GM23338 (cell line): ENCODE measurements at regions not wholly inside any gene's neighbourhood (a gene's known extent, or its start where the extent isn't known, plus 50 kb on each side); places are given as distances from the start of the nearest gene placed in this dataset.

Experiments used
- ATAC-seq: fragments of 200-7000 bp; cut with Tn5 transposase; 3 replicates; pipeline ENCODE4 v1.9.1; 2020
- DNase-seq: peaks from one replicate; pipeline ENCODE4 v3.0.0-alpha.2; 2015; ENCODE audit warnings: low spot score
- H2AFZ ChIP-seq: fragments of 200-600 bp; sonication (generic); 2 replicates; pipeline ENCODE4 v1.8.0; 2016; ENCODE audit warnings: antibody characterized with exemption, mild to moderate bottlenecking, moderate library complexity
- H3F3A ChIP-seq: fragments of 200-600 bp; sonication (generic); replicated peaks from 2 replicates; pipeline ENCODE4 v1.8.0; 2017; ENCODE audit warnings: antibody characterized with exemption, mixed run types, low read depth
- H3K27ac ChIP-seq: fragments of 200-600 bp; sonication (generic); 2 replicates; pipeline ENCODE4 v1.6.1; 2016; ENCODE audit warnings: low read depth
- H3K27me3 ChIP-seq: fragments of 200-600 bp; sonication (generic); 2 replicates; pipeline ENCODE4 v1.8.0; 2016; ENCODE audit warnings: mild to moderate bottlenecking, mixed run types, moderate library complexity; ENCODE audit not compliant: insufficient read depth
- H3K36me3 ChIP-seq: fragments of 200-600 bp; sonication (generic); 2 replicates; pipeline ENCODE4 v1.8.0; 2016; ENCODE audit warnings: mild to moderate bottlenecking; ENCODE audit not compliant: insufficient read depth
- H3K4me1 ChIP-seq: fragments of 200-600 bp; sonication (generic); 2 replicates; pipeline ENCODE4 v1.8.0; 2016; ENCODE audit warnings: mild to moderate bottlenecking, moderate library complexity; ENCODE audit not compliant: insufficient read depth
- H3K4me2 ChIP-seq: fragments of 200-600 bp; sonication (generic); 2 replicates; pipeline ENCODE4 v1.7.1; 2017; ENCODE audit warnings: mixed run types
- H3K4me3 ChIP-seq: fragments of 200-600 bp; sonication (generic); 2 replicates; pipeline ENCODE4 v1.6.1; 2016; ENCODE audit warnings: mixed run types
- H3K79me2 ChIP-seq: fragments of 200-600 bp; sonication (generic); replicated peaks from 2 replicates; pipeline ENCODE4 v1.8.0; 2017; ENCODE audit warnings: mild to moderate bottlenecking; ENCODE audit not compliant: insufficient read depth
- H3K9me2 ChIP-seq: fragments of 200-600 bp; sonication (generic); 2 replicates; pipeline ENCODE4 v1.8.0; 2017; ENCODE audit not compliant: insufficient read depth
- H4K20me1 ChIP-seq: fragments of 200-600 bp; sonication (generic); replicated peaks from 2 replicates; pipeline ENCODE4 v1.8.0; 2017; ENCODE audit warnings: mild to moderate bottlenecking; ENCODE audit not compliant: insufficient read depth
- H3K27ac Mint-ChIP-seq: 2 replicates; pipeline ENCODE4 v1.8.0; 2020; ENCODE audit warnings: inconsistent platforms, mild to moderate bottlenecking, moderate library complexity, mixed read lengths
- H3K27me3 Mint-ChIP-seq: 3 replicates; pipeline ENCODE4 v1.8.0; 2022; ENCODE audit warnings: low read depth, mild to moderate bottlenecking, moderate library complexity, mixed read lengths, inconsistent platforms; ENCODE audit not compliant: insufficient read depth, poor library complexity
- H3K36me3 Mint-ChIP-seq: 3 replicates; pipeline ENCODE4 v1.8.0; 2021; ENCODE audit warnings: low read depth, mild to moderate bottlenecking, inconsistent platforms, moderate library complexity, mixed read lengths
- H3K4me1 Mint-ChIP-seq: 3 replicates; pipeline ENCODE4 v1.8.0; 2020; ENCODE audit warnings: mild to moderate bottlenecking, inconsistent platforms, mixed read lengths
- H3K4me3 Mint-ChIP-seq: 3 replicates; pipeline ENCODE4 v1.8.0; 2021; ENCODE audit warnings: moderate library complexity, mild to moderate bottlenecking, inconsistent platforms, mixed read lengths
- H3K9me3 Mint-ChIP-seq: 3 replicates; pipeline ENCODE4 v1.8.0; 2020; ENCODE audit warnings: moderate library complexity, mild to moderate bottlenecking, inconsistent platforms, mixed read lengths
- CREB1 ChIP-seq: fragments of 250-450 bp; sonication (Bioruptor Pico); IDR thresholded peaks from 2 replicates; pipeline ENCODE4 v1.5.0; 2020; ENCODE audit warnings: low read depth, mild to moderate bottlenecking, moderate library complexity
- EZH2 ChIP-seq: fragments of 200-600 bp; sonication (generic); IDR thresholded peaks from one replicate; pipeline ENCODE4 v1.8.0; 2017; ENCODE audit warnings: antibody characterized with exemption, mild to moderate bottlenecking, low read depth; ENCODE audit not compliant: unreplicated experiment
- STAT1 ChIP-seq: IDR thresholded peaks from one replicate; pipeline ENCODE4 v1.6.1; 2016; ENCODE audit warnings: antibody characterized with exemption; ENCODE audit not compliant: unreplicated experiment
- ZNF114 ChIP-seq: fragments of 250-450 bp; sonication (Bioruptor Pico); IDR thresholded peaks from 2 replicates; pipeline ENCODE4 v1.5.0; 2020; ENCODE audit warnings: mild to moderate bottlenecking, moderate library complexity
- TF ChIP-seq, protein P1 (sequence below), 2 experiments: fragments of 200-600 bp in 1 of 2; sonication (generic) in 1 of 2; conservative IDR thresholded peaks; 2 replicates each; pipeline versions ENCODE4 v1.5.1 to v1.6.1; 2016 to 2017; ENCODE audit warnings: antibody characterized with exemption in 2 of 2, low read depth in 2 of 2, mild to moderate bottlenecking in 2 of 2, moderate library complexity in 1 of 2
- TF ChIP-seq, protein P2 (sequence below): fragments of 250-450 bp; sonication (Bioruptor Pico); IDR thresholded peaks from 2 replicates; pipeline ENCODE4 v1.5.0; 2020; ENCODE audit warnings: mild to moderate bottlenecking, moderate library complexity

DNA sequence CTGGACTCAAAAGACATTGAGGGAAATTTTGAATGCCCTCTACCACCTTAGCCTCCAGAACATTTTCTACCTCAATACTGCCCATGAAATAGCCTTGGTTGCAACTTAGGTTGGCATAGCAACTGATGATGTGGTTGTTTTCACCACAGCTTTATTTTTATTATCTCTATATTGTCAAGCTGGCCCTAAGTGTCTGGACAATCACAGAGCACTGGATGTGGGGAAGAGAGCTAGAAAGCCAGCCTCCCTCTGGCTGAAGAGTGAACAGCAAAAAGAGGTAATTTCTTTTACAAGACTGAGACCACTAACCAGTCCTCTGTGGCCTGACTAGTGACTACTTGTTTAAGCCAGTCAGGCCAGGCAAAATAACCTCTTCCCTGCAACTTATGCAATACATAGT lies 159.6 kb downstream of the HS3ST2 start:
- no peak overlapping the region for H2AFZ ChIP-seq
- H3K9me2 ChIP-seq = no peaks in the 10 kb centered on the region
- no peak overlapping the region for H3K4me2 ChIP-seq
- peaks cover 2% of the 10 kb centered on the region for H3K27me3 Mint-ChIP-seq
- no peaks in the 10 kb centered on the region for H3K36me3 Mint-ChIP-seq
- no peak overlapping the region for H3K4me3 ChIP-seq
- H3F3A ChIP-seq = no peaks in the 10 kb centered on the region
- peaks cover 18% of the 10 kb centered on the region for H3K4me1 Mint-ChIP-seq
- DNase-seq (peak; percentile 25), ATAC-seq (peak; percentile 21; the same call in 1 of the 3 replicates)
- H3K79me2 ChIP-seq = no peaks in the 10 kb centered on the region
- no peaks in the 10 kb centered on the region for H3K27me3 ChIP-seq
- H3K4me1 ChIP-seq = peaks cover 6% of the 10 kb centered on the region; the same call in 1 of the 2 replicates
- H3K27ac Mint-ChIP-seq = no peak overlapping the region
- no peaks in the 10 kb centered on the region for H3K36me3 ChIP-seq
- TF ChIP-seq EZH2 (no peak), STAT1 (no peak), CREB1 (CRISPR knock-in tag) (no peak), ZNF114 (no peak)
- TF ChIP-seq, protein P1, sequence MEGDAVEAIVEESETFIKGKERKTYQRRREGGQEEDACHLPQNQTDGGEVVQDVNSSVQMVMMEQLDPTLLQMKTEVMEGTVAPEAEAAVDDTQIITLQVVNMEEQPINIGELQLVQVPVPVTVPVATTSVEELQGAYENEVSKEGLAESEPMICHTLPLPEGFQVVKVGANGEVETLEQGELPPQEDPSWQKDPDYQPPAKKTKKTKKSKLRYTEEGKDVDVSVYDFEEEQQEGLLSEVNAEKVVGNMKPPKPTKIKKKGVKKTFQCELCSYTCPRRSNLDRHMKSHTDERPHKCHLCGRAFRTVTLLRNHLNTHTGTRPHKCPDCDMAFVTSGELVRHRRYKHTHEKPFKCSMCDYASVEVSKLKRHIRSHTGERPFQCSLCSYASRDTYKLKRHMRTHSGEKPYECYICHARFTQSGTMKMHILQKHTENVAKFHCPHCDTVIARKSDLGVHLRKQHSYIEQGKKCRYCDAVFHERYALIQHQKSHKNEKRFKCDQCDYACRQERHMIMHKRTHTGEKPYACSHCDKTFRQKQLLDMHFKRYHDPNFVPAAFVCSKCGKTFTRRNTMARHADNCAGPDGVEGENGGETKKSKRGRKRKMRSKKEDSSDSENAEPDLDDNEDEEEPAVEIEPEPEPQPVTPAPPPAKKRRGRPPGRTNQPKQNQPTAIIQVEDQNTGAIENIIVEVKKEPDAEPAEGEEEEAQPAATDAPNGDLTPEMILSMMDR (conservative IDR thresholded peaks at IDR 0.05; ENCODE audit: low read depth in 2 of 2) = peak; percentile 11 to 20; a peak in 1 of 4 replicates
- TF ChIP-seq, protein P2, sequence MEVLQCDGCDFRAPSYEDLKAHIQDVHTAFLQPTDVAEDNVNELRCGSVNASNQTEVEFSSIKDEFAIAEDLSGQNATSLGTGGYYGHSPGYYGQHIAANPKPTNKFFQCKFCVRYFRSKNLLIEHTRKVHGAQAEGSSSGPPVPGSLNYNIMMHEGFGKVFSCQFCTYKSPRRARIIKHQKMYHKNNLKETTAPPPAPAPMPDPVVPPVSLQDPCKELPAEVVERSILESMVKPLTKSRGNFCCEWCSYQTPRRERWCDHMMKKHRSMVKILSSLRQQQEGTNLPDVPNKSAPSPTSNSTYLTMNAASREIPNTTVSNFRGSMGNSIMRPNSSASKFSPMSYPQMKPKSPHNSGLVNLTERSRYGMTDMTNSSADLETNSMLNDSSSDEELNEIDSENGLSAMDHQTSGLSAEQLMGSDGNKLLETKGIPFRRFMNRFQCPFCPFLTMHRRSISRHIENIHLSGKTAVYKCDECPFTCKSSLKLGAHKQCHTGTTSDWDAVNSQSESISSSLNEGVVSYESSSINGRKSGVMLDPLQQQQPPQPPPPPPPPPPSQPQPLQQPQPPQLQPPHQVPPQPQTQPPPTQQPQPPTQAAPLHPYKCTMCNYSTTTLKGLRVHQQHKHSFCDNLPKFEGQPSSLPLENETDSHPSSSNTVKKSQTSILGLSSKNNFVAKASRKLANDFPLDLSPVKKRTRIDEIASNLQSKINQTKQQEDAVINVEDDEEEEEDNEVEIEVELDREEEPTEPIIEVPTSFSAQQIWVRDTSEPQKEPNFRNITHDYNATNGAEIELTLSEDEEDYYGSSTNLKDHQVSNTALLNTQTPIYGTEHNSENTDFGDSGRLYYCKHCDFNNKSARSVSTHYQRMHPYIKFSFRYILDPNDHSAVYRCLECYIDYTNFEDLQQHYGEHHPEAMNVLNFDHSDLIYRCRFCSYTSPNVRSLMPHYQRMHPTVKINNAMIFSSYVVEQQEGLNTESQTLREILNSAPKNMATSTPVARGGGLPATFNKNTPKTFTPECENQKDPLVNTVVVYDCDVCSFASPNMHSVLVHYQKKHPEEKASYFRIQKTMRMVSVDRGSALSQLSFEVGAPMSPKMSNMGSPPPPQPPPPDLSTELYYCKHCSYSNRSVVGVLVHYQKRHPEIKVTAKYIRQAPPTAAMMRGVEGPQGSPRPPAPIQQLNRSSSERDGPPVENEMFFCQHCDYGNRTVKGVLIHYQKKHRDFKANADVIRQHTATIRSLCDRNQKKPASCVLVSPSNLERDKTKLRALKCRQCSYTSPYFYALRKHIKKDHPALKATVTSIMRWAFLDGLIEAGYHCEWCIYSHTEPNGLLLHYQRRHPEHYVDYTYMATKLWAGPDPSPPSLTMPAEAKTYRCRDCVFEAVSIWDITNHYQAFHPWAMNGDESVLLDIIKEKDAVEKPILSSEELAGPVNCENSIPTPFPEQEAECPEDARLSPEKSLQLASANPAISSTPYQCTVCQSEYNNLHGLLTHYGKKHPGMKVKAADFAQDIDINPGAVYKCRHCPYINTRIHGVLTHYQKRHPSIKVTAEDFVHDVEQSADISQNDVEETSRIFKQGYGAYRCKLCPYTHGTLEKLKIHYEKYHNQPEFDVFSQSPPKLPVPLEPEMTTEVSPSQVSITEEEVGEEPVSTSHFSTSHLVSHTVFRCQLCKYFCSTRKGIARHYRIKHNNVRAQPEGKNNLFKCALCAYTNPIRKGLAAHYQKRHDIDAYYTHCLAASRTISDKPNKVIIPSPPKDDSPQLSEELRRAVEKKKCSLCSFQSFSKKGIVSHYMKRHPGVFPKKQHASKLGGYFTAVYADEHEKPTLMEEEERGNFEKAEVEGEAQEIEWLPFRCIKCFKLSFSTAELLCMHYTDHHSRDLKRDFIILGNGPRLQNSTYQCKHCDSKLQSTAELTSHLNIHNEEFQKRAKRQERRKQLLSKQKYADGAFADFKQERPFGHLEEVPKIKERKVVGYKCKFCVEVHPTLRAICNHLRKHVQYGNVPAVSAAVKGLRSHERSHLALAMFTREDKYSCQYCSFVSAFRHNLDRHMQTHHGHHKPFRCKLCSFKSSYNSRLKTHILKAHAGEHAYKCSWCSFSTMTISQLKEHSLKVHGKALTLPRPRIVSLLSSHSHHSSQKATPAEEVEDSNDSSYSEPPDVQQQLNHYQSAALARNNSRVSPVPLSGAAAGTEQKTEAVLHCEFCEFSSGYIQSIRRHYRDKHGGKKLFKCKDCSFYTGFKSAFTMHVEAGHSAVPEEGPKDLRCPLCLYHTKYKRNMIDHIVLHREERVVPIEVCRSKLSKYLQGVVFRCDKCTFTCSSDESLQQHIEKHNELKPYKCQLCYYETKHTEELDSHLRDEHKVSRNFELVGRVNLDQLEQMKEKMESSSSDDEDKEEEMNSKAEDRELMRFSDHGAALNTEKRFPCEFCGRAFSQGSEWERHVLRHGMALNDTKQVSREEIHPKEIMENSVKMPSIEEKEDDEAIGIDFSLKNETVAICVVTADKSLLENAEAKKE (CRISPR knock-in tag) = no peak
- H4K20me1 ChIP-seq = no peaks in the 10 kb centered on the region
- H3K27ac ChIP-seq = no peak overlapping the region
- no peak overlapping the region for H3K4me3 Mint-ChIP-seq
- H3K9me3 Mint-ChIP-seq = no peaks in the 10 kb centered on the region; the same call in 2 of the 3 replicates
